GM13977 (cell line): ENCODE measurements at regions not wholly inside any gene's neighbourhood (a gene's known extent, or its start where the extent isn't known, plus 50 kb on each side); places are given as distances from the start of the nearest gene placed in this dataset.
"Not testable (repeated sequence)": the region's sequence is repeated elsewhere in the genome, so short reads cannot be mapped to it uniquely, and the experiment has no call there.

Experiments
- DNase-seq: peaks from one replicate; pipeline ENCODE4 v3.0.0; 2012; ENCODE audit warnings: low spot score
- CTCF ChIP-seq: IDR thresholded peaks from 2 replicates; pipeline ENCODE4 v1.5.1; 2012; ENCODE audit warnings: mild to moderate bottlenecking, control low read depth; ENCODE audit not compliant: insufficient read depth; ENCODE audit errors: extremely low read depth, missing control alignments
- in situ Hi-C: fragments of 300-500 bp; cut with MboI; formaldehyde crosslinking; loops from one replicate; pipeline ENCODE4 v1.12.0; 2022; ENCODE audit warnings: low sequenced_read_pairs, low pct_unique_long_range_greater_than_20kb, mixed read lengths, inconsistent platforms; ENCODE audit not compliant: unreplicated experiment

- TF ChIP-seq CTCF = no peak
- no peak for DNase-seq
- in situ Hi-C loops = no loop called here
Observed at GRCh38 chr2:217356142-217356541, 496.3 kb upstream of the TNP1 start.

- TF ChIP-seq CTCF = no peak
- DNase-seq = no peak
- in situ Hi-C loops = no loop called here
Observed at GRCh38 chr2:217353591-217353990, 493.7 kb upstream of the TNP1 start.

- DNase-seq = no peak
- in situ Hi-C loops = no loop called here
- TF ChIP-seq CTCF = no peak
Observed at GRCh38 chr2:217351378-217351777, 491.5 kb upstream of the TNP1 start.

- no peak for TF ChIP-seq CTCF
- in situ Hi-C loops = no loop called here
- no peak for DNase-seq
Observed at GRCh38 chr2:217349251-217349650, 489.4 kb upstream of the TNP1 start.

- in situ Hi-C loops, DNase-seq: not testable (repeated sequence)
Observed at GRCh38 chr2:217347630-217348029, 487.8 kb upstream of the TNP1 start.

- DNase-seq, in situ Hi-C loops: not testable (repeated sequence)
Observed at GRCh38 chr2:217346043-217346442, 486.2 kb upstream of the TNP1 start.

GRCh38 chr2:217340899-217341298 is 481.0 kb upstream of the TNP1 start:
- TF ChIP-seq CTCF = no peak
- in situ Hi-C loops = no loop called here
- no peak for DNase-seq

GRCh38 chr2:217340176-217340575 is 480.3 kb upstream of the TNP1 start:
- in situ Hi-C loops = no loop called here
- TF ChIP-seq CTCF = no peak
- no peak for DNase-seq
